Stimulated activated CD8-positive, alpha-beta memory T cell treated with anti-CD3 and anti-CD28 coated beads, Interleukin-2, amount 100 ng/mL, for 48 hours (primary cell): ENCODE measurements at regions not wholly inside any gene's neighbourhood (a gene's known extent, or its start where the extent isn't known, plus 50 kb on each side); places are given as distances from the start of the nearest gene placed in this dataset.
A peak's percentile ranks its signal among the peaks of the same experiment; 100 is the strongest.
"Not testable (repeated sequence)": the region's sequence is repeated elsewhere in the genome, so short reads cannot be mapped to it uniquely, and the experiment has no call there.

Experiments used
- DNase-seq, 2 donors: peaks; one replicate each; pipeline ENCODE4 v3.0.0-alpha.2; 2020; ENCODE audit warnings: low read depth in 2 of 2

DNA sequence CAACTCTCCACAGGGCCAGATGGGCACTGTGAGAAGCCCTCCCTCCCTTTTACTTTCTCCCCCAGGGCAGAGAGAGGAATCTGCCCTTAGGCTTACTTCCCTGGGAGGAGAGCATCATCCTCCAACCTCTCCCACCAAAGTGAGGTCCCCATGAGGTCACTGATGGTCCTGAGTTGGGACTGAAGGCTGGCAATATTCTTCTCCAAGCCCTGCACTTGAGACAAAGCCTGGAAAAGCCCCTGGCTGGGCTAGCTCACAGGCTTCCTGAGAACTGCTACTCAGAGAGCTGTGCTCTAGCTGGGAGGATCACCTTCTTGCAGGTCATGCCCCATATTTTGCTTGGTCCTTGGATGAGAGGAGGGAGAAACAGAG lies 110.0 kb upstream of the MEF2A start:
- no peak for DNase-seq

GRCh38 chr15:99464137-99464536 lies 101.6 kb upstream of the MEF2A start:
- DNase-seq: no peak

DNA sequence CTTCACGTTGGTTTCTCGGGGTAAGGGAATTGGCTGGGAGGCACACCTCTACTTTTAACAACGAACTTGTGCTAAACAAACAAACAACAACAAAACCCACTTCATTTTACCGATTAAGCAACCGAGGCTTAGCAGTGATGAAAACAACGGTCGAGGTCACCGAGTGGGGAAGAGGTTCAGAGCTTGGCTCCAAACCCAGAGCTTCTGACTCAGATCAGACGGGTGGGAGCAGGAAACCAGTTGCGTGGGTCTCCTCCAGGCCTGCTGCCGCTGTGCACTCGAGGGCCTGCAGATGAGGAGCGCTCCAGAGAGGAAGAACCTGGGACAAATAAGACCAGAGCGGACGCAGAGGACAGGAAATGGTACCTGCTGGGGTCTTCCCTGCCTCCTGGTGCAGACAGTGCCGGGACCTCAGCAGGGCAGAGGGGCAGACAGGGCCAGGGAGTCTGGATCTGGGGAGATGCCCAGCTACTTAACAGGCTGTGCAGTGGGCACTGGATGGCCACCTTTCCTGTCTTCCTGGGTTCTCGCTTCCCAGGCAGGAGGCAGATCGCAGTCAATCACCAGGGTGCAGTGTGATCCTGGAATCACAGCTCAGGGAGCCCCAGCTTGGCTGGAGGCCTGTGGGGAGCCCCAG lies 99.0 kb upstream of the MEF2A start:
- DNase-seq: no peak

- DNase-seq: no peak
These were observed 98.5 kb upstream of the MEF2A start for GRCh38 chr15:99467338-99467720.

DNA sequence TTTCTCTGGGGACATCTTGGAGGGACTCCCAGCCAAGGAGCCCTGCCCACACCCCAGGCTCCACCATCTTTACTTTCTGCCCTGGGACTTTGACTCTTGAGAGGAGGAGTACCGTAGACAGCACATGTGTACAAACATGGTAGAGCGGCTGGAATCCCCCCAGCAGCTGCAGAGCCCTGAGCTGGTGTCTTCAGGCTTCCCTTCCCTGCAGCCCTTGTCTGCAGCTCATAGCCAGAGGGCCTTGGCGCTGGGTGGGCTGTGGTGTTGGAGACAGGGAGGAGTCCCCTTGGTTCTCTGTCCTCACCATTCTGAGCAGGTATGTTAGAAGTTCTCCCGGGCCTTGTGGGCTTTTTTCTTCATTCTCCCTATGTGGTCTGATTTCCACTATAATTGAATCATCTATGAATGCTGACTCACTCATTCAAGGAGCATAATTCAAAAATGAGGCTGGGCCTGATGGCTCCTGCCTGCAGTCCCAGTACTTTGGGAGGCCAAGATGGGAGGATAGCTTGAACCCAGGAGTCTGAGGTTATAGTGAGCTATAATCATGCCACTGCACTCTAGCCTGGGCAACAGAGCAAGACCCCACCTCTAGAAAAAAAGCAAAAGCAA lies 97.8 kb upstream of the MEF2A start:
- DNase-seq: no peak

GRCh38 chr15:99470204-99470603 lies 95.6 kb upstream of the MEF2A start:
- DNase-seq: not testable (repeated sequence)

GRCh38 chr15:99472416-99473145 lies 93.2 kb upstream of the MEF2A start:
- DNase-seq: no peak

DNA sequence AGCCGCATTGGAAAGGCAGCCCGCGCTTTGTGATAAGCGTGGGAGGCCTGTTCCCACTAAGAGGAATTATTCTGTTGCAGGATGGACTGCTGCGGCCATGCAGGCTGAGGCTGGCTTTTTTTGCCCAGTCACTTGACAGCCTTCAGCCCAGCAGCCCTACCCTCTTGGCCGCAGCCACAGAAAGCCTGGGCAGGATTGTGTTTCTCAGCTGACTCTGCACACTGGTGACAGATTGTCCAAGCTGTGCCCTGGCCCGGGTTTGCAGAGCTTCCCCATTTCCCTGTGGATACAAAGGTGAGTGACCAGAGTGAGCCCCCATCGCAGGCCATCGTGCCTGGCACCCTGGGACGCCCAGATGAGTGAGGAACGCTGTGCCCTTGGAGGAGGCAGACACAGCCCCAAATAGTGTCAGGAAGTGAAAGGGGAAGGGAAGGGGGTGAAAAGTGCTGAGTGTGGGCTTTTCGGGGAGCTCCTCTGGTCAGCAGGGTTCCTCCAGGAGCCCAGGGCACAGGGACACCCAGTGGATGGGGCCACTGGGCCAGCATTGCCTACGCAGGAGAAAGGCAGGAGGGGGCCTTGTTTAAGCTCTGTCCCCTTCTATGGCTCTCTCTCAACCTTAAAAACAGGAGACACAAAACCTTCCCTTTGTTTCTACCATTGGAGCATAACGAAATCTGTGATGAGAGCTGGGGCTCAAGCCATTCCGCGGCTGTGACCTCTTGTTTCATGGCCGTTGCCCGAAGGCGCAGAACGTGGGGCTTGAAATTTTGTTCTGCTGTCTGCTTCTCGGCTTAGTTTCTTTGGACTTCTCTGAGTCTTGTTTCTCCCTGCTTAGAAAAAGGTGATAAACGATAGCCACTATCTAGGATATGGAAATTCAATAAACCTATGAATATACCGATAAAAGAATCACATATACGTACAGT lies 91.5 kb upstream of the MEF2A start:
- DNase-seq: no peak

- DNase-seq: no peak
These were observed 90.7 kb upstream of the MEF2A start for GRCh38 chr15:99474909-99475753.

GRCh38 chr15:99475754-99476412 lies 89.9 kb upstream of the MEF2A start:
- no peak for DNase-seq

GRCh38 chr15:99476413-99477222 lies 89.2 kb upstream of the MEF2A start:
- peak in 1 of 2 donors; percentile 23 for DNase-seq

DNA sequence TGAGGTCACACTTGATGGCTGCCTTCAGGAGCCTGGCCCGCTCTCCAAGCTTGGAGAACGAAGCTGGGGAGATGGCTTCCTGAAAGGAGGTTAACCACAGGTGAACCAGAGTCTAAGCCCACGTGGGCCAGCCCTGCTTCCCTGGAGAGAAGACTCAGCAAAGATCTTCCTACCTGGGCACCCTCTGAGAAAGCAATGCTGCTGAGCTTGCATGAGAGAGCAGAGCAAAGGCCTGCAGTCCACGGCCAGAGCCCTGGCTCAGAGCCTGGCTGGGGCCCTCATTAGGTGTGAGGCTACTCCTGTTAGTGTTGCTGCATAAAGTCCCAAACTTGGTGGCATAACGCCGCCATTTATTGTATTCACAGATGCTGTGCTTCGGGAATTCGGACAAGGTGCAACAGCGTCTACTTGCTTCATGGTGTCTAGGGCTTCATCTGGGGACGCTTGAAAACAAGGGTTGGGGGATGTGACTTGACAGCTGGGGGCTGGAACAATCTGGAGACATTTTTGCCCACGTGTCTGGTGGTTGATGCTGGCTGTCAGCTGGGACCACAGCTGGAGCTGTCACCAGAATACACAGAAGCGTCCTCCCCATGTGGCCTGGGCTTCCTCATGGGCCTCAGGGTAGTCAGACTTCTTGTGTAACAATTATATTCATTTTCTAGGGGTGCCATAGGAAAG lies 87.9 kb upstream of the MEF2A start:
- DNase-seq: no peak

DNA sequence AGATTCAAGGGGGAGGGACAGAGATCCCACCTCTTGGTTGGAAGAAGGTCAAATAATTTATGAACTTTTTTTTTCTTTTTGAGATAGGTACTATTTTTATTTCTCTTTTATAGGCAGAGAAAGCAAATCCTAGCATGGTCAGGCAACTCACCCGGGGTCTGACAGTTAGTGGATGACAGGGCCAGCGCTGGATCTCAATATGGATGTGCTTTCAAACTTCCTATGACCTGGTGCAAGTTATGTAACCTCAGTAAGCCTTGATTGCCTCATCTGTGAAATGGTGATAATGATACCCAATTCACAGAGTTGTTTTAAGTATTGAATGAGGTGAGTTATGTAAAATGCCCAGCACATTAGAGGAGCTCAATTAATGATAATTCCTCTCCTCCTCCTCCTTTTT lies 86.8 kb upstream of the MEF2A start:
- DNase-seq: no peak

DNA sequence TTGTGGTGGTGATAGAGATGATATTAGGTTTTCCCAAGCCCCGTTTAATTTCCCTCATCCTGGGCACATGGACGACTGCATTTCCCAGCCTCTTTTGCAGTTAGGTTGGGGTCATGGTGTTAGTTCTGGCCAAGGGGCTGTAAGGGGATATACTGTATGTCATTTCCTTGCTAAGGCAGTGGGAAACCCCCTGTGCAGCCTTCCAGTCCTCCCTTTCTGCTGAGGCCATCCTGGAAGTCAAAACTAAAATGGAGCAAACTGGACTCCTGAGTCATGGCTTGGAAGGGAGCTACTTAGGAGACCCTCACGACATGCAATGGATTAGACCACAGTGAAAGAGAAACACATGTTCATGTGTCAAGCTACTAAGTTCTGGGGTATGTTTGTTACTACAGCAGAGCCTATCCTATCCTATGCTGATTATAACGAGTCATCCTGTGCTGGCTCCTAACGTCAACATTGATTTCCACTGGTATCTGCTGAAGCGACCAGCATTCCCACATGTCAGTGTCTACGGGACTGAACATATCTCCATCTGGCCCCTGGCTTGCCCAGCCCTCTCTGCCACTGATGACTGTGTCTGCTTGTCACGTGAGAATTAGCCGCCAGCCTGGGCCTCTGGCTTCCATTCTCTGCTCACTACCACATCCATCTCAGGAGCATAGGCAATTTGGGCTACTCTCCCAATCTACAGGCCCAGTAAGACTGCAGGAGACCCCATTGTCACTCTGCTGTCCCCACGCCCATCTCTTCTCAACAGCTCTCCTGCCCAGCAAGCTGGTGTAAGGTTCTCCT lies 85.6 kb upstream of the MEF2A start:
- no peak for DNase-seq

- DNase-seq: no peak
These were observed 84.5 kb upstream of the MEF2A start for GRCh38 chr15:99481113-99481950.

- no peak for DNase-seq
These were observed 83.9 kb upstream of the MEF2A start for GRCh38 chr15:99481951-99482230.

GRCh38 chr15:99482993-99483392 lies 82.8 kb upstream of the MEF2A start:
- DNase-seq: no peak
